GM23338 (cell line): ENCODE measurements at regions not wholly inside any gene's neighbourhood (a gene's known extent, or its start where the extent isn't known, plus 50 kb on each side); places are given as distances from the start of the nearest gene placed in this dataset.

ENCODE experiments used
- ATAC-seq: fragments of 200-7000 bp; cut with Tn5 transposase; 3 replicates; pipeline ENCODE4 v1.9.1; 2020
- DNase-seq: peaks from one replicate; pipeline ENCODE4 v3.0.0-alpha.2; 2015; ENCODE audit warnings: low spot score
- H2AFZ ChIP-seq: fragments of 200-600 bp; sonication (generic); 2 replicates; pipeline ENCODE4 v1.8.0; 2016; ENCODE audit warnings: antibody characterized with exemption, mild to moderate bottlenecking, moderate library complexity
- H3F3A ChIP-seq: fragments of 200-600 bp; sonication (generic); replicated peaks from 2 replicates; pipeline ENCODE4 v1.8.0; 2017; ENCODE audit warnings: antibody characterized with exemption, mixed run types, low read depth
- H3K27ac ChIP-seq: fragments of 200-600 bp; sonication (generic); 2 replicates; pipeline ENCODE4 v1.6.1; 2016; ENCODE audit warnings: low read depth
- H3K27me3 ChIP-seq: fragments of 200-600 bp; sonication (generic); 2 replicates; pipeline ENCODE4 v1.8.0; 2016; ENCODE audit warnings: mild to moderate bottlenecking, mixed run types, moderate library complexity; ENCODE audit not compliant: insufficient read depth
- H3K36me3 ChIP-seq: fragments of 200-600 bp; sonication (generic); 2 replicates; pipeline ENCODE4 v1.8.0; 2016; ENCODE audit warnings: mild to moderate bottlenecking; ENCODE audit not compliant: insufficient read depth
- H3K4me1 ChIP-seq: fragments of 200-600 bp; sonication (generic); 2 replicates; pipeline ENCODE4 v1.8.0; 2016; ENCODE audit warnings: mild to moderate bottlenecking, moderate library complexity; ENCODE audit not compliant: insufficient read depth
- H3K4me2 ChIP-seq: fragments of 200-600 bp; sonication (generic); 2 replicates; pipeline ENCODE4 v1.7.1; 2017; ENCODE audit warnings: mixed run types
- H3K4me3 ChIP-seq: fragments of 200-600 bp; sonication (generic); 2 replicates; pipeline ENCODE4 v1.6.1; 2016; ENCODE audit warnings: mixed run types
- H3K79me2 ChIP-seq: fragments of 200-600 bp; sonication (generic); replicated peaks from 2 replicates; pipeline ENCODE4 v1.8.0; 2017; ENCODE audit warnings: mild to moderate bottlenecking; ENCODE audit not compliant: insufficient read depth
- H3K9me2 ChIP-seq: fragments of 200-600 bp; sonication (generic); 2 replicates; pipeline ENCODE4 v1.8.0; 2017; ENCODE audit not compliant: insufficient read depth
- H4K20me1 ChIP-seq: fragments of 200-600 bp; sonication (generic); replicated peaks from 2 replicates; pipeline ENCODE4 v1.8.0; 2017; ENCODE audit warnings: mild to moderate bottlenecking; ENCODE audit not compliant: insufficient read depth
- H3K27ac Mint-ChIP-seq: 2 replicates; pipeline ENCODE4 v1.8.0; 2020; ENCODE audit warnings: inconsistent platforms, mild to moderate bottlenecking, moderate library complexity, mixed read lengths
- H3K27me3 Mint-ChIP-seq: 3 replicates; pipeline ENCODE4 v1.8.0; 2022; ENCODE audit warnings: low read depth, mild to moderate bottlenecking, moderate library complexity, mixed read lengths, inconsistent platforms; ENCODE audit not compliant: insufficient read depth, poor library complexity
- H3K36me3 Mint-ChIP-seq: 3 replicates; pipeline ENCODE4 v1.8.0; 2021; ENCODE audit warnings: low read depth, mild to moderate bottlenecking, inconsistent platforms, moderate library complexity, mixed read lengths
- H3K4me1 Mint-ChIP-seq: 3 replicates; pipeline ENCODE4 v1.8.0; 2020; ENCODE audit warnings: mild to moderate bottlenecking, inconsistent platforms, mixed read lengths
- H3K4me3 Mint-ChIP-seq: 3 replicates; pipeline ENCODE4 v1.8.0; 2021; ENCODE audit warnings: moderate library complexity, mild to moderate bottlenecking, inconsistent platforms, mixed read lengths
- H3K9me3 Mint-ChIP-seq: 3 replicates; pipeline ENCODE4 v1.8.0; 2020; ENCODE audit warnings: moderate library complexity, mild to moderate bottlenecking, inconsistent platforms, mixed read lengths
- EZH2 ChIP-seq: fragments of 200-600 bp; sonication (generic); IDR thresholded peaks from one replicate; pipeline ENCODE4 v1.8.0; 2017; ENCODE audit warnings: antibody characterized with exemption, mild to moderate bottlenecking, low read depth; ENCODE audit not compliant: unreplicated experiment
- JUNB ChIP-seq: IDR thresholded peaks from one replicate; pipeline ENCODE4 v1.6.1; 2016; ENCODE audit warnings: antibody characterized with exemption; ENCODE audit not compliant: unreplicated experiment
- NANOG ChIP-seq: IDR thresholded peaks from 2 replicates; pipeline ENCODE4 v1.6.1; 2016; ENCODE audit warnings: antibody characterized with exemption, borderline replicate concordance
- POLR2AphosphoS5 ChIP-seq: IDR thresholded peaks from 2 replicates; pipeline ENCODE4 v1.6.1; 2016; ENCODE audit warnings: antibody characterized with exemption, low read depth
- STAT1 ChIP-seq: IDR thresholded peaks from one replicate; pipeline ENCODE4 v1.6.1; 2016; ENCODE audit warnings: antibody characterized with exemption; ENCODE audit not compliant: unreplicated experiment
- TF ChIP-seq, protein P1 (sequence below): IDR thresholded peaks from 2 replicates; pipeline ENCODE4 v1.6.1; 2016; ENCODE audit warnings: antibody characterized with exemption
- TF ChIP-seq, protein P2 (sequence below): IDR thresholded peaks from one replicate; pipeline ENCODE4 v1.6.1; 2018; ENCODE audit warnings: antibody characterized with exemption; ENCODE audit not compliant: unreplicated experiment

DNA sequence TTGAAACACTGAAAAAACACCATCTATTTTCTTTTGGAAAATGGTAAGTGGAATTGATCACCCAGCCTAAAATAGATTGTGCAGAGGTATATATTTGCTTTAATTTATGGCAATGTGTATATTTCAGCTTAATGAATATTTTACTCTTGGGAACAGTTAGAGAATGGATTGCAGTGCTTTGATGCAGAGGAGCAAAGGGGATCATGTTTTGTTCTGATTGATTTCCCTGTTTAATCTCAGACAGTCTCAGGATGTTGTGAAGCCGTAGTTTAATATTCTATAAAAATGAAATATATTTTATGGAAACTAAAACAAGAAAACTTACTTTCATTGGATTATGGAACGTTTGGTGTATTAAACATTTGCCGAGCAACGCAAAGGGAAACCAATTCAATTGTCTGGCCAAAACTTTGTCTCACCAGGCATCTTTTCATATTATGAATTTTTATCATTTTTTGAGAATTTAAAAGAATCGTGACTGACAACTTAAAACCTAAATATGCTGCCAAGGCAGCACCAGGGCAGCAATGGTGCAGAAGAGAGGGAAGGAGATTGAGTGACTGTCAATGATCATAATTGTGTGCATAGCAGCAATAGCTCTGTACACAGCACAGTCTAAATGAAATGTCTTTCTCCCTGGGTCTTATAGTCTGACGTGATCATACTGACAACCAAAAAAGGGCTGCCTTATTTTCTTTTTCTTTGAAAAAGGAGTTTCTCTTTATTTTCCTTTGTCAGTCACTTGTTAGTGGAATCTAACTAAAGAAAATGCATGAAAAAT, 105.5 kb upstream of the EPHA7 start:
- Mint-ChIP-seq H3K27ac (no peak overlapping the region), H3K9me3 (no peaks in the 10 kb centered on the region)
- H2AFZ ChIP-seq: no peak overlapping the region

DNA sequence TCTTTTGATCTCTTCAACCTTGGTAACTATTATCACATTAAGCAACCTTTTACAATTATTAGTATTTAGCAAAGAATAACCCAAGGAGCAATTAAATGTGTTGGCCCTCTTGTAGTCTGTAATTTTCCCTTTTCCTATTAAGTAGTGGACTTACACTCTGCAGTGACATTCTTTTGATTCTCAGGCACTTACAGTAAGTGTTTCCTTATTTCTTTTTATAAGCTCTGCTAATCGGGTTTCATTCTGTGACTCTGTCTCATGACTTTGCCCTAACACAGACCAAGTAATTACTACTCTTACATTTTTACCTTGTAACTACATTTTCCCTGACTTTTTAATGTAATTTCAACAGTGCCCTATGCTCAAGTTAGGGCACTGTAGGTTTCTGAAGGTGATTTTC, 104.0 kb upstream of the EPHA7 start:
- DNase-seq: no peak

More for the DNA sequence above, 105.5 kb upstream of the EPHA7 start:
- Histone ChIP-seq H3K4me3 (no peak overlapping the region), H3K27me3 (no peaks in the 10 kb centered on the region), H3F3A (no peaks in the 10 kb centered on the region), H3K79me2 (no peaks in the 10 kb centered on the region), H3K36me3 (no peaks in the 10 kb centered on the region), H3K9me2 (no peaks in the 10 kb centered on the region), H3K4me2 (no peak overlapping the region), H4K20me1 (no peaks in the 10 kb centered on the region), H3K27ac (no peak overlapping the region), H3K4me1 (no peaks in the 10 kb centered on the region)
- Mint-ChIP-seq H3K27me3 (no peaks in the 10 kb centered on the region), H3K4me1 (no peaks in the 10 kb centered on the region), H3K4me3 (no peak overlapping the region), H3K36me3 (no peaks in the 10 kb centered on the region)
- ATAC-seq (no peak), DNase-seq (no peak)
- TF ChIP-seq NANOG (no peak), EZH2 (no peak), STAT1 (no peak), POLR2AphosphoS5 (no peak), JUNB (no peak)
- TF ChIP-seq, protein P1, sequence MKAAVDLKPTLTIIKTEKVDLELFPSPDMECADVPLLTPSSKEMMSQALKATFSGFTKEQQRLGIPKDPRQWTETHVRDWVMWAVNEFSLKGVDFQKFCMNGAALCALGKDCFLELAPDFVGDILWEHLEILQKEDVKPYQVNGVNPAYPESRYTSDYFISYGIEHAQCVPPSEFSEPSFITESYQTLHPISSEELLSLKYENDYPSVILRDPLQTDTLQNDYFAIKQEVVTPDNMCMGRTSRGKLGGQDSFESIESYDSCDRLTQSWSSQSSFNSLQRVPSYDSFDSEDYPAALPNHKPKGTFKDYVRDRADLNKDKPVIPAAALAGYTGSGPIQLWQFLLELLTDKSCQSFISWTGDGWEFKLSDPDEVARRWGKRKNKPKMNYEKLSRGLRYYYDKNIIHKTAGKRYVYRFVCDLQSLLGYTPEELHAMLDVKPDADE: no peak
- TF ChIP-seq, protein P2, sequence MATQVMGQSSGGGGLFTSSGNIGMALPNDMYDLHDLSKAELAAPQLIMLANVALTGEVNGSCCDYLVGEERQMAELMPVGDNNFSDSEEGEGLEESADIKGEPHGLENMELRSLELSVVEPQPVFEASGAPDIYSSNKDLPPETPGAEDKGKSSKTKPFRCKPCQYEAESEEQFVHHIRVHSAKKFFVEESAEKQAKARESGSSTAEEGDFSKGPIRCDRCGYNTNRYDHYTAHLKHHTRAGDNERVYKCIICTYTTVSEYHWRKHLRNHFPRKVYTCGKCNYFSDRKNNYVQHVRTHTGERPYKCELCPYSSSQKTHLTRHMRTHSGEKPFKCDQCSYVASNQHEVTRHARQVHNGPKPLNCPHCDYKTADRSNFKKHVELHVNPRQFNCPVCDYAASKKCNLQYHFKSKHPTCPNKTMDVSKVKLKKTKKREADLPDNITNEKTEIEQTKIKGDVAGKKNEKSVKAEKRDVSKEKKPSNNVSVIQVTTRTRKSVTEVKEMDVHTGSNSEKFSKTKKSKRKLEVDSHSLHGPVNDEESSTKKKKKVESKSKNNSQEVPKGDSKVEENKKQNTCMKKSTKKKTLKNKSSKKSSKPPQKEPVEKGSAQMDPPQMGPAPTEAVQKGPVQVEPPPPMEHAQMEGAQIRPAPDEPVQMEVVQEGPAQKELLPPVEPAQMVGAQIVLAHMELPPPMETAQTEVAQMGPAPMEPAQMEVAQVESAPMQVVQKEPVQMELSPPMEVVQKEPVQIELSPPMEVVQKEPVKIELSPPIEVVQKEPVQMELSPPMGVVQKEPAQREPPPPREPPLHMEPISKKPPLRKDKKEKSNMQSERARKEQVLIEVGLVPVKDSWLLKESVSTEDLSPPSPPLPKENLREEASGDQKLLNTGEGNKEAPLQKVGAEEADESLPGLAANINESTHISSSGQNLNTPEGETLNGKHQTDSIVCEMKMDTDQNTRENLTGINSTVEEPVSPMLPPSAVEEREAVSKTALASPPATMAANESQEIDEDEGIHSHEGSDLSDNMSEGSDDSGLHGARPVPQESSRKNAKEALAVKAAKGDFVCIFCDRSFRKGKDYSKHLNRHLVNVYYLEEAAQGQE: no peak

More for the DNA sequence above, 104.0 kb upstream of the EPHA7 start:
- no peak for ATAC-seq
- no peaks in the 10 kb centered on the region for H4K20me1 ChIP-seq
- Mint-ChIP-seq H3K36me3 (no peaks in the 10 kb centered on the region), H3K9me3 (no peaks in the 10 kb centered on the region), H3K4me3 (no peak overlapping the region), H3K27ac (no peak overlapping the region), H3K4me1 (peaks cover 2% of the 10 kb centered on the region; the same call in 1 of the 3 replicates), H3K27me3 (no peaks in the 10 kb centered on the region)
- H3K4me3 ChIP-seq: no peak overlapping the region
- H3K79me2 ChIP-seq: no peaks in the 10 kb centered on the region
- H3K4me1 ChIP-seq: no peaks in the 10 kb centered on the region
- no peak overlapping the region for H3K27ac ChIP-seq
- no peak overlapping the region; the same call in 1 of the 2 replicates for H2AFZ ChIP-seq
- no peaks in the 10 kb centered on the region for H3F3A ChIP-seq
- TF ChIP-seq, protein P2: no peak
- H3K4me2 ChIP-seq: no peak overlapping the region
- no peaks in the 10 kb centered on the region for H3K27me3 ChIP-seq
- H3K36me3 ChIP-seq: no peaks in the 10 kb centered on the region
- H3K9me2 ChIP-seq: no peaks in the 10 kb centered on the region
